Sigmoid colon (tissue), 4 donors: ENCODE measurements at regions not wholly inside any gene's neighbourhood (a gene's known extent, or its start where the extent isn't known, plus 50 kb on each side); places are given as distances from the start of the nearest gene placed in this dataset.

ENCODE experiments used
- CTCF ChIP-seq, 4 experiments: fragments of 450-650 bp in 3 of 4; fragments of 200-600 bp in 1 of 4; IDR thresholded peaks; one replicate each; pipeline ENCODE4 v1.5.1; 2016 to 2019; ENCODE audit warnings: antibody characterized with exemption in 4 of 4, mild to moderate bottlenecking in 3 of 4, moderate library complexity in 2 of 4
- POLR2A ChIP-seq, 2 donors: fragments of 450-650 bp; IDR thresholded peaks; one replicate each; pipeline ENCODE4 v1.6.1; 2016; ENCODE audit warnings: antibody characterized with exemption in 2 of 2, mild to moderate bottlenecking in 2 of 2, moderate library complexity in 2 of 2
- POLR2AphosphoS5 ChIP-seq, 4 donors: sonication (generic); formaldehyde crosslinking; IDR thresholded peaks; one replicate each; pipeline ENCODE4 v1.6.1; 2017; ENCODE audit warnings: antibody characterized with exemption in 4 of 4

- TF ChIP-seq CTCF (IDR thresholded peaks at IDR 0.05), result no peak
- TF ChIP-seq POLR2AphosphoS5 (IDR thresholded peaks at IDR 0.05), result no peak
- no peak for TF ChIP-seq POLR2A (IDR thresholded peaks at IDR 0.05)
Observed at GRCh38 chr2:164012581-164012980, 276.8 kb upstream of the FIGN start.
